ENCODE measurements at regions not wholly inside any gene's neighbourhood (a gene's known extent, or its start where the extent isn't known, plus 50 kb on each side); places are given as distances from the start of the nearest gene placed in this dataset.
A peak's percentile ranks its signal among the peaks of the same experiment; 100 is the strongest.
"Not testable (repeated sequence)": the region's sequence is repeated elsewhere in the genome, so short reads cannot be mapped to it uniquely, and the experiment has no call there.

DNA sequence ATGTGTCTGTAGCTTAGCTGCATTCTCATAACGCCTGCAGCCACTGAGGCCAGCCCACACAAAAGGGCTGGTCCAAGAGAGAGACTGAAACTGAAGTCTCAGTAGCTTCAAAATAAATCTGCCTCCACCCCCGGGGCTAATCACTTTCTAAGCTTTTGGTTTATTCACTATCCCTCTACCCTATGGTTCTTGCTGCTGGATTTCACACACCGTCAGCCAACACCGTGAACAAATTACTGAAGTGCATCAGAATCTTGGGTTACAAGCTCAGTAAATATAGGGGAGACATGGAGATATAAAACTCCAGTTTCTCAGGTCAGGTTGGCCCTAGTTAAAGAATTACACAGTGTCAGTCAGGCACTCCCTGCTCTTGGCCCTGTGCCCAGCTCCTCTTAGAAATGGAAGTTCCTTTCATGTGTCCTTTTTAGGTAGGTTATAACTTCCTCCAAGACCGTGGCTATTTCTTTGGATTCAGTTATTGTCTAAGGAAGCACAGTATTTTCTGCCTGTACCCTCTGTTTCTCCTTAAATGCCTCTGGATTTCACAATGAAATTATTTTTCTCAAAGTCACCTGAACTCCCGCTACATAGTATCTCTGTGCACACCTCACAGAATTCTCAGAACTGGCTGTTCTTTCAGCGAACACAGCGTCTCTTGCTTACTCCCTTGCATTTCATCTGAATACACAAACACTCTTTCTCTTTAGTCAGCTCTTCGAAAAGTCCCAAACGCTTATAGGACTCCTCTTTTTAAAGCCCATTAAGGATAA is 112.5 kb downstream of the FAM174A start:
- Mint-ChIP-seq H3K9me3 (no peaks in the 10 kb centered on the region; the same call in 2 of the 3 replicates), H3K27me3 (ENCODE audit: insufficient read depth, low read depth, poor library complexity) (peaks cover 3% of the 10 kb centered on the region), H3K36me3 (ENCODE audit: low read depth) (no peaks in the 10 kb centered on the region), H3K4me3 (no peak overlapping the region), H3K4me1 (peaks cover 23% of the 10 kb centered on the region), H3K27ac (no peak overlapping the region)
- DNase-seq (ENCODE audit: low spot score) (peak; percentile 13), ATAC-seq (no peak)
- Histone ChIP-seq H3K36me3 (ENCODE audit: insufficient read depth) (no peaks in the 10 kb centered on the region), H3K27ac (ENCODE audit: low read depth) (no peak overlapping the region; the same call in 1 of the 2 replicates), H3K9me2 (ENCODE audit: insufficient read depth) (no peaks in the 10 kb centered on the region), H4K20me1 (replicated peaks; ENCODE audit: insufficient read depth) (no peaks in the 10 kb centered on the region), H2AFZ (peak overlapping the region; percentile 40; the same call in 1 of the 2 replicates), H3K4me1 (ENCODE audit: insufficient read depth) (peaks cover 12% of the 10 kb centered on the region), H3K4me2 (no peak overlapping the region), H3K27me3 (ENCODE audit: insufficient read depth) (no peaks in the 10 kb centered on the region), H3K79me2 (replicated peaks; ENCODE audit: insufficient read depth) (no peaks in the 10 kb centered on the region), H3K4me3 (no peak overlapping the region), H3F3A (replicated peaks; ENCODE audit: low read depth) (no peaks in the 10 kb centered on the region)
- TF ChIP-seq JUNB (IDR thresholded peaks at IDR 0.05; ENCODE audit: unreplicated experiment) (no peak), NANOG (IDR thresholded peaks at IDR 0.05; ENCODE audit: borderline replicate concordance) (no peak), EZH2 (IDR thresholded peaks at IDR 0.05; ENCODE audit: low read depth, unreplicated experiment) (no peak), CREB1 (CRISPR knock-in tag; IDR thresholded peaks at IDR 0.05; ENCODE audit: low read depth) (no peak), EZH2phosphoT487 (IDR thresholded peaks at IDR 0.05; ENCODE audit: unreplicated experiment) (no peak), ZNF331 (CRISPR knock-in tag; IDR thresholded peaks at IDR 0.05; ENCODE audit: low read depth) (no peak), POLR2AphosphoS5 (IDR thresholded peaks at IDR 0.05; ENCODE audit: low read depth) (no peak), STAT1 (IDR thresholded peaks at IDR 0.05; ENCODE audit: unreplicated experiment) (no peak)
- TF ChIP-seq, protein P1, sequence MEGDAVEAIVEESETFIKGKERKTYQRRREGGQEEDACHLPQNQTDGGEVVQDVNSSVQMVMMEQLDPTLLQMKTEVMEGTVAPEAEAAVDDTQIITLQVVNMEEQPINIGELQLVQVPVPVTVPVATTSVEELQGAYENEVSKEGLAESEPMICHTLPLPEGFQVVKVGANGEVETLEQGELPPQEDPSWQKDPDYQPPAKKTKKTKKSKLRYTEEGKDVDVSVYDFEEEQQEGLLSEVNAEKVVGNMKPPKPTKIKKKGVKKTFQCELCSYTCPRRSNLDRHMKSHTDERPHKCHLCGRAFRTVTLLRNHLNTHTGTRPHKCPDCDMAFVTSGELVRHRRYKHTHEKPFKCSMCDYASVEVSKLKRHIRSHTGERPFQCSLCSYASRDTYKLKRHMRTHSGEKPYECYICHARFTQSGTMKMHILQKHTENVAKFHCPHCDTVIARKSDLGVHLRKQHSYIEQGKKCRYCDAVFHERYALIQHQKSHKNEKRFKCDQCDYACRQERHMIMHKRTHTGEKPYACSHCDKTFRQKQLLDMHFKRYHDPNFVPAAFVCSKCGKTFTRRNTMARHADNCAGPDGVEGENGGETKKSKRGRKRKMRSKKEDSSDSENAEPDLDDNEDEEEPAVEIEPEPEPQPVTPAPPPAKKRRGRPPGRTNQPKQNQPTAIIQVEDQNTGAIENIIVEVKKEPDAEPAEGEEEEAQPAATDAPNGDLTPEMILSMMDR (conservative IDR thresholded peaks at IDR 0.05; ENCODE audit: low read depth in 2 of 2), result no peak

GRCh38 chr5:100654895-100655294 is 119.7 kb downstream of the FAM174A start:
- Histone ChIP-seq H3K36me3 (ENCODE audit: insufficient read depth) (no peaks in the 10 kb centered on the region), H3K4me1 (ENCODE audit: insufficient read depth) (no peaks in the 10 kb centered on the region), H3K27me3 (ENCODE audit: insufficient read depth) (no peaks in the 10 kb centered on the region), H3K79me2 (replicated peaks; ENCODE audit: insufficient read depth) (no peaks in the 10 kb centered on the region), H3K4me2 (no peak overlapping the region), H4K20me1 (replicated peaks; ENCODE audit: insufficient read depth) (no peaks in the 10 kb centered on the region), H3F3A (replicated peaks; ENCODE audit: low read depth) (no peaks in the 10 kb centered on the region), H3K4me3 (no peak overlapping the region), H2AFZ (no peak overlapping the region), H3K9me2 (ENCODE audit: insufficient read depth) (no peaks in the 10 kb centered on the region), H3K27ac (ENCODE audit: low read depth) (no peak overlapping the region)
- no peaks in the 10 kb centered on the region for H3K36me3 Mint-ChIP-seq (ENCODE audit: low read depth)
- DNase-seq (ENCODE audit: low spot score), result no peak
- H3K9me3 Mint-ChIP-seq, result no peaks in the 10 kb centered on the region
- H3K4me1 Mint-ChIP-seq, result no peaks in the 10 kb centered on the region
- no peak for ATAC-seq
- H3K27ac Mint-ChIP-seq, result no peak overlapping the region
- no peak overlapping the region for H3K4me3 Mint-ChIP-seq
- peaks cover 2% of the 10 kb centered on the region for H3K27me3 Mint-ChIP-seq (ENCODE audit: insufficient read depth, low read depth, poor library complexity)
- TF ChIP-seq EZH2phosphoT487 (IDR thresholded peaks at IDR 0.05; ENCODE audit: unreplicated experiment), result no peak
- TF ChIP-seq EZH2 (IDR thresholded peaks at IDR 0.05; ENCODE audit: low read depth, unreplicated experiment), result no peak
- TF ChIP-seq CREB1 (CRISPR knock-in tag; IDR thresholded peaks at IDR 0.05; ENCODE audit: low read depth), result no peak
- no peak for TF ChIP-seq POLR2AphosphoS5 (IDR thresholded peaks at IDR 0.05; ENCODE audit: low read depth)
- no peak for TF ChIP-seq ETS1 (IDR thresholded peaks at IDR 0.05)
- TF ChIP-seq, protein P1 (conservative IDR thresholded peaks at IDR 0.05; ENCODE audit: low read depth in 2 of 2), result no peak

DNA sequence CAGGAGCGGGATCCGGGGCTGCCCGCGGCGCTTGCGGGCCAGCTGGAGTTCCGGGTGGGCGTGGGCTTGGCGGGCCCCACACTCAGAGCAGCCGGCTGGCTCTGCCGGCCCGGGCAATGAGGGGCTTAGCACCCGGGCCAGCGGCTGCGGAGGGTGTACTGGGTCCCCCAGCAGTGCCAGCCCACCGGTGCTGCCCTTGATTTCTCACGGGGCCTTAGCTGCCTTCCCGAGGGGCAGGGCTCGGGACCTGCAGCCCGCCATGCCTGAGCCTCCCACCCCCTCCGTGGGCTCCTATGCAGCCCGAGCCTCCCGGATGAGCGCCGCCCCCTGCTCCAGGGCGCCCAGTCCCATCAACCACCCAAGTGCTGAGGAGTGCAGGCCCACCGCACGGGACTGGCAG is 121.6 kb downstream of the FAM174A start:
- not testable (repeated sequence) for H3K4me3 ChIP-seq; H3K4me3 Mint-ChIP-seq; H3K36me3 Mint-ChIP-seq (ENCODE audit: low read depth); H2AFZ ChIP-seq; H3K4me2 ChIP-seq; H3K9me3 Mint-ChIP-seq; H3K27me3 ChIP-seq (ENCODE audit: insufficient read depth); H3K9me2 ChIP-seq (ENCODE audit: insufficient read depth); H3K79me2 ChIP-seq (replicated peaks; ENCODE audit: insufficient read depth); H3K4me1 ChIP-seq (ENCODE audit: insufficient read depth); H3F3A ChIP-seq (replicated peaks; ENCODE audit: low read depth); H3K27me3 Mint-ChIP-seq (ENCODE audit: insufficient read depth, low read depth, poor library complexity); DNase-seq (ENCODE audit: low spot score); H3K36me3 ChIP-seq (ENCODE audit: insufficient read depth); ATAC-seq; H3K4me1 Mint-ChIP-seq; H4K20me1 ChIP-seq (replicated peaks; ENCODE audit: insufficient read depth); H3K27ac ChIP-seq (ENCODE audit: low read depth); H3K27ac Mint-ChIP-seq

Measured in GM23338 (cell line).